ENCODE measurements at regions not wholly inside any gene's neighbourhood (a gene's known extent, or its start where the extent isn't known, plus 50 kb on each side); places are given as distances from the start of the nearest gene placed in this dataset.

GRCh38 chr3:152084441-152085158, 184.1 kb upstream of the MBNL1 start:
- Histone ChIP-seq H3K4me1 (ENCODE audit: insufficient read depth, poor library complexity, severe bottlenecking) (no peaks in the 10 kb centered on the region), H3K27ac (ENCODE audit: poor library complexity, severe bottlenecking) (no peak overlapping the region), H3K27me3 (ENCODE audit: insufficient read depth, poor library complexity, severe bottlenecking) (no peaks in the 10 kb centered on the region), H3K4me3 (ENCODE audit: severe bottlenecking) (no peak overlapping the region), H3K36me3 (ENCODE audit: low read depth) (no peaks in the 10 kb centered on the region), H3K9me3 (ENCODE audit: severe bottlenecking) (no peaks in the 10 kb centered on the region)
- DNase-seq (ENCODE audit: low spot score) (no peak), ATAC-seq (ENCODE audit: low read depth) (no peak)
- no peak for TF ChIP-seq CTCF (IDR thresholded peaks at IDR 0.05; ENCODE audit: poor library complexity, severe bottlenecking)

DNA sequence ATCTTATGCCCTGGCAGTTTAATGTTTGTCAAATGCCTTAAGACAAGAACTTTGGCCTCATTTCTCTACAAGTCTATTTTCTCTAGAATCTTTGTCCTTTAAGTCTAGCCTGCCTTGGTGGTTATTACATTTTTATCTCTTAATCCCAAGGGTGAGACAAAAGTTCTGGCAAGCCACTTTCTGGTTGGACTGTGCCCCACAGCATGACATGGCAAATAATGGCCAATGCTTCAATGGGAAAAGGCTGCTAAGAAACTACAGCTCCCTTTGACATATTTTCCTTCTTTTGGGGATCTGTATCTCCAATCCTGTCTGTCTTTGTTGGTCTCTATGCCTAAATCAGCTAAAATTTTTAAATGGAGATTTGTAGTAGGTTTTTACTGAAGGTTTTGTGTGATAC, 181.6 kb upstream of the MBNL1 start:
- ATAC-seq (ENCODE audit: low read depth) = no peak
- H3K4me3 ChIP-seq (ENCODE audit: severe bottlenecking) = no peak overlapping the region
- no peaks in the 10 kb centered on the region for H3K9me3 ChIP-seq (ENCODE audit: severe bottlenecking)
- no peaks in the 10 kb centered on the region for H3K4me1 ChIP-seq (ENCODE audit: insufficient read depth, poor library complexity, severe bottlenecking)
- no peaks in the 10 kb centered on the region for H3K36me3 ChIP-seq (ENCODE audit: low read depth)
- no peak for DNase-seq (ENCODE audit: low spot score)
- no peak for TF ChIP-seq CTCF (IDR thresholded peaks at IDR 0.05; ENCODE audit: poor library complexity, severe bottlenecking)
- no peak overlapping the region for H3K27ac ChIP-seq (ENCODE audit: poor library complexity, severe bottlenecking)
- H3K27me3 ChIP-seq (ENCODE audit: insufficient read depth, poor library complexity, severe bottlenecking) = no peaks in the 10 kb centered on the region

GRCh38 chr3:152089528-152089927, 179.2 kb upstream of the MBNL1 start:
- Histone ChIP-seq H3K27me3 (ENCODE audit: insufficient read depth, poor library complexity, severe bottlenecking) (no peaks in the 10 kb centered on the region), H3K27ac (ENCODE audit: poor library complexity, severe bottlenecking) (no peak overlapping the region), H3K4me1 (ENCODE audit: insufficient read depth, poor library complexity, severe bottlenecking) (no peaks in the 10 kb centered on the region), H3K4me3 (ENCODE audit: severe bottlenecking) (no peak overlapping the region), H3K9me3 (ENCODE audit: severe bottlenecking) (peaks cover 7% of the 10 kb centered on the region), H3K36me3 (ENCODE audit: low read depth) (0 out of 2 replicates have a peak, but pooled peaks cover 3% of the 10 kb centered on the region)
- DNase-seq (ENCODE audit: low spot score) = no peak
- TF ChIP-seq CTCF (IDR thresholded peaks at IDR 0.05; ENCODE audit: poor library complexity, severe bottlenecking) = no peak
- ATAC-seq (ENCODE audit: low read depth) = no peak

DNA sequence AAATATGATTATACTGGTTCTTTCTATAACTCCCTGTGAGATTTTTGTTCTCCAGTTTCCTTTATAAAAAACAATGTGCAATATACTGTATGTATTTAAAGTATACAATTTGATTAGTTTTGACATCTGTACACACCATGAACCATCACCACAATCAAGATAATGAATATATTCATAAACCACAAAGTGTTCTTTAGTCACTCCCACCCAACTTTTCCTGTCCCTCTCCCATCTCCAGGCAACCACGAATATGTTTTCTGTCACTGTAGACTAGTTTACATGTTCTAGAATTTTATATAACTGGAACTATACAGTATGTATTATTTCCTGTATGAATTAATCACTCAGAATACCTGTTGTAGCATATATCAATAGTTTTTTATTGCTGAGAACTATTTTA, 177.0 kb upstream of the MBNL1 start:
- Histone ChIP-seq H3K36me3 (ENCODE audit: low read depth) (0 out of 2 replicates have a peak, but pooled peaks cover 3% of the 10 kb centered on the region), H3K4me3 (ENCODE audit: severe bottlenecking) (no peak overlapping the region), H3K27me3 (ENCODE audit: insufficient read depth, poor library complexity, severe bottlenecking) (no peaks in the 10 kb centered on the region), H3K27ac (ENCODE audit: poor library complexity, severe bottlenecking) (no peak overlapping the region), H3K9me3 (ENCODE audit: severe bottlenecking) (peaks cover 7% of the 10 kb centered on the region), H3K4me1 (ENCODE audit: insufficient read depth, poor library complexity, severe bottlenecking) (no peaks in the 10 kb centered on the region)
- no peak for TF ChIP-seq CTCF (IDR thresholded peaks at IDR 0.05; ENCODE audit: poor library complexity, severe bottlenecking)
- ATAC-seq (ENCODE audit: low read depth) (no peak), DNase-seq (ENCODE audit: low spot score) (no peak)

DNA sequence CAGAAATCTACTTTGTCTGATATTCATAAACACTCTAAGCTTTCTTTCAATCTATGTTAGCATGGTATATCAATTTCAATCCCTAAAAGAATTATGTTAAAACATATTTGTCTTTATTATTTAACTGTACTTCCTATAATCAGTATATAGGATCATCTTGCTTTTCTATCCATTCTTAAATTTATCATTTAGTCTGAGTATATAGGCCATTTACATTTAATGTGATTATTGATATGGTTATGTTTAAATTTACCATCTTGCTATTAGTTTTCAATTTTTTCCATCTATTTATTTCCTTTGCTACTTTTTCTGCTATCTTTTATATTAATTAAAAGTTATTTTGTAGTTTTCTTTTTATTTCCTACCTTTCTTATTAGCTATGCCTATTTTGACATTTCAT, 174.8 kb upstream of the MBNL1 start:
- H3K27me3 ChIP-seq (ENCODE audit: insufficient read depth, poor library complexity, severe bottlenecking) = no peaks in the 10 kb centered on the region
- peaks cover 7% of the 10 kb centered on the region for H3K9me3 ChIP-seq (ENCODE audit: severe bottlenecking)
- no peak overlapping the region for H3K27ac ChIP-seq (ENCODE audit: poor library complexity, severe bottlenecking)
- ATAC-seq (ENCODE audit: low read depth) (no peak), DNase-seq (ENCODE audit: low spot score) (no peak)
- H3K4me3 ChIP-seq (ENCODE audit: severe bottlenecking) = no peak overlapping the region
- no peak for TF ChIP-seq CTCF (IDR thresholded peaks at IDR 0.05; ENCODE audit: poor library complexity, severe bottlenecking)
- 0 out of 2 replicates have a peak, but pooled peaks cover 3% of the 10 kb centered on the region for H3K36me3 ChIP-seq (ENCODE audit: low read depth)
- H3K4me1 ChIP-seq (ENCODE audit: insufficient read depth, poor library complexity, severe bottlenecking) = peaks cover 7% of the 10 kb centered on the region

Data from RWPE2 (cell line).